Gastroesophageal sphincter (tissue), 4 donors: ENCODE measurements at regions not wholly inside any gene's neighbourhood (a gene's known extent, or its start where the extent isn't known, plus 50 kb on each side); places are given as distances from the start of the nearest gene placed in this dataset.
"Not testable (repeated sequence)": the region's sequence is repeated elsewhere in the genome, so short reads cannot be mapped to it uniquely, and the experiment has no call there.

Source experiments
- ATAC-seq: fragments of 150-250 bp; one replicate; pipeline ENCODE4 v1.9.1; 2016; ENCODE audit warnings: mild to moderate bottlenecking, moderate library complexity
- H3K27ac ChIP-seq, 4 donors: fragments of 200-600 bp; sonication (generic) in 3 of 4; 1 replicate in 3 of 4; 2 replicates in 1 of 4; pipeline ENCODE4 v1.5.1; 2016 to 2019
- H3K27me3 ChIP-seq: fragments of 200-600 bp; sonication (generic); one replicate; pipeline ENCODE4 v1.5.1; 2019
- H3K36me3 ChIP-seq, 2 donors: fragments of 200-600 bp; sonication (generic); one replicate each; pipeline ENCODE4 v1.5.1; 2019; ENCODE audit warnings: control low read depth in 1 of 2
- H3K4me1 ChIP-seq, 3 donors: fragments of 200-600 bp; sonication (generic); 1 replicate in 2 of 3; 2 replicates in 1 of 3; pipeline ENCODE4 v1.5.1; 2016 to 2019; ENCODE audit warnings: control low read depth in 2 of 3
- H3K4me3 ChIP-seq, 2 donors: fragments of 200-600 bp; sonication (generic); one replicate each; pipeline ENCODE4 v1.5.1; 2019; ENCODE audit warnings: mild to moderate bottlenecking in 1 of 2, moderate library complexity in 1 of 2
- H3K9me3 ChIP-seq, 3 donors: fragments of 200-600 bp; sonication (generic); one replicate each; pipeline ENCODE4 v1.5.1; 2017 to 2019; ENCODE audit warnings: control low read depth in 2 of 3
- EP300 ChIP-seq: sonication (generic); formaldehyde crosslinking; IDR thresholded peaks from one replicate; pipeline ENCODE4 v1.6.1; 2017; ENCODE audit warnings: antibody characterized with exemption, mild to moderate bottlenecking
- POLR2A ChIP-seq, 2 donors: fragments of 450-650 bp; IDR thresholded peaks; one replicate each; pipeline ENCODE4 v1.6.1; 2017; ENCODE audit warnings: antibody characterized with exemption in 2 of 2, mild to moderate bottlenecking in 2 of 2, moderate library complexity in 1 of 2
- POLR2AphosphoS5 ChIP-seq: sonication (generic); formaldehyde crosslinking; IDR thresholded peaks from one replicate; pipeline ENCODE4 v1.6.1; 2017; ENCODE audit warnings: antibody characterized with exemption
- WGBS, 2 donors: methylation state at CpG; one replicate each; pipeline ENCODE4 v1.1.5; 2018; ENCODE audit warnings: low coverage in 1 of 2; 5-methylcytosine and 5-hydroxymethylcytosine counted together
- TF ChIP-seq, protein P1 (sequence below), 4 experiments: fragments of 200-600 bp in 2 of 4; fragments of 450-650 bp in 2 of 4; sonication (generic) in 1 of 4; IDR thresholded peaks; one replicate each; pipeline ENCODE4 v1.5.1; 2017 to 2019; ENCODE audit warnings: antibody characterized with exemption in 4 of 4, mild to moderate bottlenecking in 2 of 4, moderate library complexity in 2 of 4

GRCh38 chr11:23875176-23875850 is 621.5 kb upstream of the LUZP2 start:
- no peak overlapping the region for H3K27ac ChIP-seq
- H3K27me3 ChIP-seq: no peaks in the 10 kb centered on the region
- ATAC-seq: no peak
- H3K9me3 ChIP-seq: peaks cover 0 to 3% (median 0%) of the 10 kb centered on the region in 3 donors
- WGBS, 2 donors: 37 to 46% methylated on average over 4 of the region's 4 CpGs
- TF ChIP-seq POLR2A (IDR thresholded peaks at IDR 0.05): no peak
- TF ChIP-seq POLR2AphosphoS5: no peak
- TF ChIP-seq EP300: no peak
- TF ChIP-seq, protein P1, sequence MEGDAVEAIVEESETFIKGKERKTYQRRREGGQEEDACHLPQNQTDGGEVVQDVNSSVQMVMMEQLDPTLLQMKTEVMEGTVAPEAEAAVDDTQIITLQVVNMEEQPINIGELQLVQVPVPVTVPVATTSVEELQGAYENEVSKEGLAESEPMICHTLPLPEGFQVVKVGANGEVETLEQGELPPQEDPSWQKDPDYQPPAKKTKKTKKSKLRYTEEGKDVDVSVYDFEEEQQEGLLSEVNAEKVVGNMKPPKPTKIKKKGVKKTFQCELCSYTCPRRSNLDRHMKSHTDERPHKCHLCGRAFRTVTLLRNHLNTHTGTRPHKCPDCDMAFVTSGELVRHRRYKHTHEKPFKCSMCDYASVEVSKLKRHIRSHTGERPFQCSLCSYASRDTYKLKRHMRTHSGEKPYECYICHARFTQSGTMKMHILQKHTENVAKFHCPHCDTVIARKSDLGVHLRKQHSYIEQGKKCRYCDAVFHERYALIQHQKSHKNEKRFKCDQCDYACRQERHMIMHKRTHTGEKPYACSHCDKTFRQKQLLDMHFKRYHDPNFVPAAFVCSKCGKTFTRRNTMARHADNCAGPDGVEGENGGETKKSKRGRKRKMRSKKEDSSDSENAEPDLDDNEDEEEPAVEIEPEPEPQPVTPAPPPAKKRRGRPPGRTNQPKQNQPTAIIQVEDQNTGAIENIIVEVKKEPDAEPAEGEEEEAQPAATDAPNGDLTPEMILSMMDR (IDR thresholded peaks at IDR 0.05): no peak
- no peaks in the 10 kb centered on the region for H3K4me1 ChIP-seq
- no peak overlapping the region for H3K4me3 ChIP-seq
- no peaks in the 10 kb centered on the region for H3K36me3 ChIP-seq

DNA sequence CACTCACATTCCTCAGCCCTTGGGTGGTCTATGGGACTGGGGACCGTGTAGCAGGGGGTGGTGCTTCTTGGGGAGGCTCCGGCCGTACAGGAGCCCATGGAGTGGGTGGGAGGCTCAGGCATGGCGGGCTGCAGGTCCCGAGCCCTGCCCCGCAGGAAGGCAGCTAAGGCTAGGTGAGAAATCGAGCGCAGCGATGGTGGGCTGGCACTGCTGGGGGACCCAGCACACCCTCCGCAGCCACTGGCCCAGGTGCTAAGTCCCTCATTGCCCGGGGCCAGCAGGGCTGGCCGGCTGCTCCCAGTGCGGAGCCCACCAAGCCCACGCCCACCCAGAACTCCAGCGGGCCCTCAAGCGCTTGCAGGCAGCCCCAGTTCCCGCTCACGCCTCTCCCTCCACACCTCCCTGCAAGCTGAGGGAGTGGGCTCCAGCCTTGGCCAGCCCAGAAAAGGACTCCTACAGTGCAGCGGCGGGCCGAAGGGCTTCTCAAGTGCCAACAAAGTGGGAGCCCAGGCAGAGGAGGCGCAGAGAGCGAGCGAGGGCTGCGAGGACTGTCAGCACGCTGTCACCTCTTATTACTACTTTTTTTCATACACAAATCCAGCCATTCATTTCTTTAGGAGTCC is 613.3 kb upstream of the LUZP2 start:
- not testable (repeated sequence) for H3K4me3 ChIP-seq, ATAC-seq, H3K27ac ChIP-seq, H3K27me3 ChIP-seq, H3K36me3 ChIP-seq, H3K9me3 ChIP-seq, H3K4me1 ChIP-seq
- 100% methylated on average over 5 to 8 of the region's 26 CpGs for WGBS, 2 donors

DNA sequence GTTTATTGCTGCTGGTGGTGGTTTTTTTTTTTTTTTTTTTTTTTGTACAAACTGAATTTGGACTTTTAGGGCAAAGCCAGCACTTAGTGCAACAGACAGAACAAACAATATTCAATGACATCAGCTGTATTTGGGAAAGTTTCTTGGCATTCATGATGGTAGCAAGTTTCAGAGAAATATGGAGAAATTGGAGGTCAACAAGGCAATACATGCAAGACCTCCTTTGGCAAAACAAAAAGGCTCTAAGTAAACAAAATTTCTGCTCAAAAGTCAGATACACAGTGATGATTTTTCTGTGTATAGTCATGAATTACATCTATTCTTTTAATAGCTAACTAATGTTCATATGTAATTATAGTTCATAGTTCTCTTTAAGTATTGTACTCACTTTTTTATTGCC is 612.5 kb upstream of the LUZP2 start:
- Histone ChIP-seq H3K36me3 (no peaks in the 10 kb centered on the region), H3K4me1 (no peaks in the 10 kb centered on the region), H3K4me3 (no peak overlapping the region), H3K9me3 (no peaks in the 10 kb centered on the region), H3K27ac (no peak overlapping the region), H3K27me3 (no peaks in the 10 kb centered on the region)
- ATAC-seq: no peak
- TF ChIP-seq EP300: no peak
- TF ChIP-seq POLR2A (IDR thresholded peaks at IDR 0.05): no peak
- TF ChIP-seq, protein P1 (IDR thresholded peaks at IDR 0.05): no peak
- TF ChIP-seq POLR2AphosphoS5: no peak

DNA sequence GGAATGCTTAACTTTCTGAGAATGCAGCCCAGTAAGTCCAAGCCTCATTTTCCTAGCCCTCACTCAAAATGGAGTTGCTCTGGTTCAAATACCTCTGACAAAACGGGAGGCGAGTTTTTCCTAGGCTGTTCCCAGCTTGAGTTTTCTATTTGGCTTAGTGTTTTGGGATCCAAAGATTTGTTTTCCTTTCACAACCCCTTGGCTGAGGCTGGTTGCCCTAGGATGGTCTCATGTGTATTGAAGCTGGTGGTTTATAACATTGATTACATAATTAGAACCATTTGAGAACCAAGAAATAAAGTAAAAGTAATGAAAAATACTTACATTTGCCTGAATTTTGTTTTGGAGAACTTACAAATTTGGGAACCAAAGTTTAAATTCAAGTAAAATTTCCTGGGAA is 611.1 kb upstream of the LUZP2 start:
- no peaks in the 10 kb centered on the region for H3K27me3 ChIP-seq
- 67 to 75% methylated on average over 2 of the region's 2 CpGs for WGBS, 2 donors
- no peaks in the 10 kb centered on the region for H3K4me1 ChIP-seq
- no peaks in the 10 kb centered on the region for H3K36me3 ChIP-seq
- H3K9me3 ChIP-seq: no peaks in the 10 kb centered on the region
- no peak overlapping the region for H3K4me3 ChIP-seq
- TF ChIP-seq EP300: no peak
- TF ChIP-seq POLR2A (IDR thresholded peaks at IDR 0.05): no peak
- TF ChIP-seq, protein P1 (IDR thresholded peaks at IDR 0.05): no peak
- no peak for TF ChIP-seq POLR2AphosphoS5
- no peak overlapping the region for H3K27ac ChIP-seq
- ATAC-seq: no peak

GRCh38 chr11:23887122-23887521 is 609.7 kb upstream of the LUZP2 start:
- 85 to 100% methylated on average over 3 to 4 of the region's 4 CpGs for WGBS, 2 donors
- H3K4me1 ChIP-seq, ATAC-seq, H3K36me3 ChIP-seq, H3K9me3 ChIP-seq, H3K27ac ChIP-seq, H3K4me3 ChIP-seq, H3K27me3 ChIP-seq: not testable (repeated sequence)

GRCh38 chr11:23893126-23893525 is 603.7 kb upstream of the LUZP2 start:
- Histone ChIP-seq H3K9me3 (no peaks in the 10 kb centered on the region), H3K4me3 (no peak overlapping the region), H3K36me3 (no peaks in the 10 kb centered on the region), H3K27ac (no peak overlapping the region), H3K4me1 (no peaks in the 10 kb centered on the region), H3K27me3 (no peaks in the 10 kb centered on the region)
- TF ChIP-seq POLR2A (IDR thresholded peaks at IDR 0.05): no peak
- no peak for TF ChIP-seq EP300
- TF ChIP-seq, protein P1 (IDR thresholded peaks at IDR 0.05): no peak
- no peak for TF ChIP-seq POLR2AphosphoS5
- no peak for ATAC-seq
- WGBS, 2 donors: 40 to 51% methylated on average over 2 of the region's 2 CpGs
